ENCODE measurements at regions not wholly inside any gene's neighbourhood (a gene's known extent, or its start where the extent isn't known, plus 50 kb on each side); places are given as distances from the start of the nearest gene placed in this dataset.
A peak's percentile ranks its signal among the peaks of the same experiment; 100 is the strongest.
"Not testable (repeated sequence)": the region's sequence is repeated elsewhere in the genome, so short reads cannot be mapped to it uniquely, and the experiment has no call there.

DNA sequence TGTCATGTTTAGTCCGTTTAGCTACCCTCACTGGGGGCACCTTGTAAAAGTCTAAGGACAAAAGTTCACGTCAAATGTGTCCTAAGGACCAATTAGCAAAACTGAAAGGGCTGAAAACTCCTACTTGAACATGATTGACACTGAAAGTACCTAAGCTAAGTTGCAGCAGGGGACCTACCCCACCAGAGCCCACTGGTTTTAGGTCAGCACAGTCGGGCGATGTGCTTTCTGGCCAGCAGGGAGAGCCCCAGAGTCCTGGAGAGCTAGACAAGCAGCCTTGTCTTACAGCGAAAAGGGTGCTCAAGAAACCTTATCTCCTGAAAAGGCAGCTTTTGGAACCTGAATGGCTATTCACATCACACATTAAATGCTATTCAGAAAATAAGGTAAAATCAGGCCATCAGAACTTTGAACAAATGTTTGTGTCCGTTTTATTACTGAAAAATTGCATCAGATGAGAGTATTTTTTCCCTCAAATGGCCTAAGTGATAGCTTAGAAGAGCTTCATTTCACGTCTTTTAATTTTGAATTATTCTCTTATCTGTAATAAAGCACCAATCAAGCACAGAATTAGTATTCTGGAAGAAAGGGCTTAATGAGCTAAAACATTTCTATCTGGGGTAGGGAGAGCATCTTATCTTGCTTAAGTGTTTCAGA lies 52.2 kb upstream of the MKI67 start:
- Mint-ChIP-seq H3K4me1 (ENCODE audit: low read depth) (peaks cover 21% of the 10 kb centered on the region), H3K36me3 (ENCODE audit: insufficient read depth) (no peaks in the 10 kb centered on the region), H3K27me3 (ENCODE audit: low read depth) (no peaks in the 10 kb centered on the region), H3K4me3 (no peak overlapping the region), H3K9me3 (peaks cover 8% of the 10 kb centered on the region)
- peak; percentile 78 to 82 for ATAC-seq
- DNase-seq: peak; percentile 29

DNA sequence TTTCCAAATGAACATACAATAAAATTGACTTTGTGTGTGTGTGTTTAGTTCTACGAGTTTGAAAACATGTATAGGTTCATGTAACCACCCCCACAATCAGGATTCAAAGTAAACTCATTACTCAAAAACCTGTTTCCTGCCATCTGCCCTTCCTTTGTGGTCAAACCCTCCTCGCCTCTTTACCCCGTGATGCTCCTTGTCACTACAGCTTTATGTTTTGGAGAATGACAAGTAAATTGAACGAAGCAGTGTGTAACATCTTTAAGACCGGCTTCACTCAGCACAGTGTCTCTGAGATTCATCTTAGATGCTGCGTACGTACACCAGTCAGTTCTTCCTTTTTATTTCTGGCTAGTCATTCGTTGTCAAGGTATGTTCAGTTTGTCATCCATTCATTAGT lies 54.6 kb upstream of the MKI67 start:
- peaks cover 3% of the 10 kb centered on the region for H3K9me3 Mint-ChIP-seq
- H3K4me1 Mint-ChIP-seq (ENCODE audit: low read depth): peaks cover 23% of the 10 kb centered on the region
- H3K36me3 Mint-ChIP-seq (ENCODE audit: insufficient read depth): no peaks in the 10 kb centered on the region
- peak overlapping the region; percentile 75 for H3K4me3 Mint-ChIP-seq
- ATAC-seq (peak; percentile 87 to 89), DNase-seq (peak; percentile 6)
- no peaks in the 10 kb centered on the region for H3K27me3 Mint-ChIP-seq (ENCODE audit: low read depth)

DNA sequence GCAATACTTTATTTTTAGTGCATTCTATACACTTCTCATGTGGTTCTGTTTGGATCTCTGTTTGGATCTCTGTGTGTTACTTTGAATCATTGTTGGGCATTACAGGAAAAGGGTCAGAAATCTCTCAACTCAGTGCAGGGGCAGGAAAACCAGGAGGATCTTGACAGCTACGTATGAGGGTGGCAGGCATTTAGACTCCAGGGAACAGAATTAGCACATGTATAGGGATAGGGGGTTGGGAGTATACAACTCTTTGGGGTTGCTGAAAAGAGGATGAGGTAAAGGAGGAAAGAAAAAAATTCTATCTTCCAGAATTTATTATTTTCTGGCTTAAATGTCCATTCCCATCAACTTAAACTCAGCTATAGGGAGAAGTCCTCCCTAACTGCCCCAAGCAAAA lies 59.4 kb upstream of the MKI67 start:
- peaks cover 3% of the 10 kb centered on the region for H3K9me3 Mint-ChIP-seq
- peaks cover 34% of the 10 kb centered on the region for H3K4me1 Mint-ChIP-seq (ENCODE audit: low read depth)

DNA sequence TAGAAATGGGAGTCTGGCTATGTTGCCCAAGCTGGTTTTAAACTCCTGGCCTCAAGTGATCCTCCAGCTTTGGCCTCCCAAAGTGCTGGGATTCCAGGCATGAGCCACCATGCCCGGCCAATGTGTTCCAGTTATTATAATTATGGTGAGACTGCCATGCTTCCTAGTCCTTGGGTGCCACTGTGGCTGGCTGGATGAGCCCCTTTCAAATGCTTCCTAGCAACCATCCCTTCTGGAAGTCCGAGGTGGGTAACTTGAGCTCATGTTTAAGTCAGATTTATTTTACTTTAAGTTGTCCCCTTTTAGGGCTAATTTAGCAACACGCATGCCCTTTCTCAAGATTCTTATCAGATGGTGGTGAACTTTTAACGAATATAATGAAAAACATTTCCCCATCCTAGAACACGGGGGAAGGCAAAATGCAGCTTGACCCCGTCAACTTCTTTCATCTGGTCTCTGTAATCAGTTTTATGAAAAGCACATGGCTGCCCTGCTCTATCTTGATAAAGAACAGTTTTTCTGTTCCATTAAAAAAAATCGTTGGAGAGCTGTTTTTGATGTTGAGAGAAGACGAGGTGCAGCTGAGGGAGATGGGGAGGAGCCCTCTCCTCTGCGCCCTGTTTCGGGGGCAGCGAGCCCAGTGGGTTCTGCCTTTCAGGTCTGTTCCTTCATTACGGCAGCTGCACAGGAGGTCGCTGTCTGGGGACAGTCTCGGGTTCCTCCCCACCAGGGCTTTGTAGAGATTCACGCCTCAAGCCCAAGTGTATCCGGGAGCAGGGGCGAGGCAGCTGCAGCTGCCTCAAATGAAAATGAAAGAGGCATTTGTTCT lies 61.0 kb upstream of the MKI67 start:
- Mint-ChIP-seq H3K9me3 (peaks cover 3% of the 10 kb centered on the region), H3K4me3 (peak overlapping the region; percentile 81), H3K36me3 (ENCODE audit: insufficient read depth) (no peaks in the 10 kb centered on the region), H3K27me3 (ENCODE audit: low read depth) (no peaks in the 10 kb centered on the region), H3K4me1 (ENCODE audit: low read depth) (peaks cover 19% of the 10 kb centered on the region)
- ATAC-seq (peak; percentile 82 to 88), DNase-seq (peak; percentile 7)

More for the DNA sequence above, 59.4 kb upstream of the MKI67 start:
- ATAC-seq: no peak
- no peaks in the 10 kb centered on the region for H3K27me3 Mint-ChIP-seq (ENCODE audit: low read depth)
- H3K36me3 Mint-ChIP-seq (ENCODE audit: insufficient read depth): no peaks in the 10 kb centered on the region
- DNase-seq: no peak
- H3K4me3 Mint-ChIP-seq: no peak overlapping the region

DNA sequence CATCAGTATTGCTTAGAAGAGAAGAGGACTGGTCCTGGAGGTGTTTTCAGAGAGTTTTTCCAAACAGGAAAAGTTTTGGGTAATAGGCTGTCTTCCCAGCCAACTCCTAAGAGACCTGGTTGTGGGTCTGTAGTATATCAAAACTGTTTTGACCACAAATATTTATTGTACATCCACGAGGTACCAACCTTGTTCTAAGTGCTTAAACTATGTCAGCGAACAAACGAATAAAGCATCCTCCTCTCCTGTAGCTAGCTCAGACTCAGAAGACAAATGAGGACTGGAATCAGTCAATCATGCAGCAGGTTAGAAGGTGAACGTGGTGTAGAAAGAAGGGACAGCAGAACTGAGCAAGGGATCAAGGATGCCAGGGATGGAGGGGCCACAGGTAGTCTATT lies 61.6 kb upstream of the MKI67 start:
- ATAC-seq: peak; percentile 34 to 41
- Mint-ChIP-seq H3K4me3 (peak overlapping the region; percentile 81), H3K4me1 (ENCODE audit: low read depth) (peaks cover 19% of the 10 kb centered on the region), H3K36me3 (ENCODE audit: insufficient read depth) (no peaks in the 10 kb centered on the region), H3K27me3 (ENCODE audit: low read depth) (no peaks in the 10 kb centered on the region), H3K9me3 (peaks cover 3% of the 10 kb centered on the region)
- no peak for DNase-seq

DNA sequence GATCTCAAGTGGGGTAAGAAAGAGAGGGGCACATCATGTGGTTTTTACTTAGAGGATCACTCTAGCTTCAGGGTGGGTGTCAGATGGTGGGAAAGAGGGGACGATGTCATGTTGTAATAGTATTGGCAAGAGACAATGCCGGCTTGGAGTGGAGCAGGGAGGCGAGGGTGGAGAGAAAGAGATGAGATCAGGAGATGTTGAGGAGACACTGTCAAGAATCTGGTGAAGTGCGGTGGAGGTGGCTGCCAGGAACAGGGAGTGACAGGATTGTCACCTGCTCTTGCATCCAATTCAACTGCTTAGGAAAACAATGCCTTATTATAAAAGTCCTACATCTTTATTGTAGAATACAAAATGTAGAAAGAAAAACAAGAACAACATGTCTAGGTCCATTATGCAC lies 63.0 kb upstream of the MKI67 start:
- Mint-ChIP-seq H3K36me3 (ENCODE audit: insufficient read depth) (no peaks in the 10 kb centered on the region), H3K4me1 (ENCODE audit: low read depth) (peaks cover 19% of the 10 kb centered on the region), H3K9me3 (no peaks in the 10 kb centered on the region), H3K4me3 (no peak overlapping the region), H3K27me3 (ENCODE audit: low read depth) (no peaks in the 10 kb centered on the region)
- ATAC-seq: no peak
- no peak for DNase-seq

DNA sequence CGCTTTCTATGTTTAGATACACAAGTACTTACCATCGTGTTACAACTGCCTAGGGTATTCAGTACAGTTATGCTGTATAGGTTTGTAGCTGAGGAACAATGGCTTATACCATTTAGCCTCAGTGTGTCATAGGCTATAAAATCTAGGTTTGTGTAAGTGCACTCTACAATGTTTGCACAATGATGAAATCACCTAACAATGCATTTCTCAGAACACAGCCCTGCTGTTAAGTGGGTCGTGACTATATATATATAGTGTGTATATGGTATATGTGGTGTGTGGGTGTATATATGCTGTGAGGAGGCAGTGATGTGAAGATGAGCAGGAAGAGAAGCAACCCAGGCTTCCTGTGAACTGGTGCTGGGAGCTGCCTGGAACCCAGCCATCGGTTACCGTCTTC lies 65.6 kb upstream of the MKI67 start:
- Mint-ChIP-seq H3K9me3 (no peaks in the 10 kb centered on the region), H3K36me3 (ENCODE audit: insufficient read depth) (no peaks in the 10 kb centered on the region), H3K4me1 (ENCODE audit: low read depth) (peaks cover 16% of the 10 kb centered on the region), H3K27me3 (ENCODE audit: low read depth) (peaks cover 2% of the 10 kb centered on the region), H3K4me3 (no peak overlapping the region)
- DNase-seq (no peak), ATAC-seq (no peak)

DNA sequence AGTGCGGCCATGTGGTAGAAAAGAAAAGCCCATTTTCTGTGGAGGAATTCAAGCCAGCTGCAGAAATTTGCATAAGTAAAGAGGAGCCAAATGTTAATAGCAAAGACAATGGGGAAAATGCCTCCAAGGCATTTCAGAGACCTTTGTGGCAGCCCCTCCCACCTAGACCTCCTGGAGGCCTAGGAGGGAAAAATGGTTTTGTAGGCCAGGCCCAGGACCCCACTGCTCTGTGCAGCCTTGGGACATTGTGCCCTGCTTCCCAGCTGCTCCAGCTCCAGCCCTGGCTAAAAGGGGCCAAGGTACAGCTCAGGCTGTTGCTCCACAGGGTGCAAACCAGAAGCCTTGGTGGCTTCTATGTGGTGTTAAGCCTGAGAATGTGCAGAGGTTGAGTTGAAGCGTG lies 75.6 kb upstream of the MKI67 start:
- not testable (repeated sequence) for H3K4me3 Mint-ChIP-seq; H3K27me3 Mint-ChIP-seq (ENCODE audit: low read depth); H3K36me3 Mint-ChIP-seq (ENCODE audit: insufficient read depth); DNase-seq; ATAC-seq; H3K4me1 Mint-ChIP-seq (ENCODE audit: low read depth)
- peaks cover 18% of the 10 kb centered on the region for H3K9me3 Mint-ChIP-seq

DNA sequence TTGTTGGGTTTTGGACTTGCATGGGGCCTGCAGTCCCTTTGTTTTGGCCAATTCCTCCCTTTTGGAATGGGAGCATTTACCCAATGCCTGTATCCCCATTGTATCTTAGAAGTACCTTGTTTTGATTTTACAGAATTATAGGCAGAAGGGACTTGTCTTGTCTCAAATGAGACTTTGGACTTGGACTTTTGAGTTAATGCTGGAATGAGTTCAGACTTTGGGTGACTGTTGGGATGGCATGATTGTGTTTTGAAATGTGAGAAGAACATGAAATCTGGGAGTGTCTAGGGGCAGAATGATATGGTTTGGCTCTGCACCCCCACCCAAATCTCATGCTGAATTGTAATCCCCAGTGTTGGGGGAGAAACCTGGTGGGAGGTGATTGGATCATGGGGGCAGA lies 76.8 kb upstream of the MKI67 start:
- Mint-ChIP-seq H3K9me3 (peaks cover 18% of the 10 kb centered on the region), H3K27me3 (ENCODE audit: low read depth) (peaks cover 10% of the 10 kb centered on the region), H3K4me1 (ENCODE audit: low read depth) (no peaks in the 10 kb centered on the region), H3K36me3 (ENCODE audit: insufficient read depth) (peaks cover 5% of the 10 kb centered on the region), H3K4me3 (no peak overlapping the region)
- DNase-seq: no peak
- no peak for ATAC-seq

DNA sequence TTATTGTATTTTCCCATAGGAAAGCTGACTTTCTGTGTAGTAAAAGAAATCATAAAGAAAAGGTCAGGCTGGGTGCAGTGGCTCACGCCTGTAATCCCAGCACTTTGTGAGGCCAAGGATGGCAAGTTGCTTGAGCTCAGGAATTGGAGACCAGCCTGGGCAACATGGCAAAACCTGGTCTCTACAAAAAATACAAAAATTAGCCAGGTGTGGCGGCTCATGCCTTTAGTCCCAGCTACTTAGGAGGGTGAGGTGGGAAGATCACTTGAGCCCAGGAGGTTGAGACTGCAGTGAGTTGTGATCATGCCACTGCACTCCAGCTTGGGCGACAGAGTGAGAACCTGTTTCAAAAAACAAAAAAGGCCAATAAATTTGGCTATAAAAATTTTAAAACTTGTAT lies 79.4 kb upstream of the MKI67 start:
- H3K36me3 Mint-ChIP-seq (ENCODE audit: insufficient read depth); ATAC-seq; H3K4me1 Mint-ChIP-seq (ENCODE audit: low read depth); DNase-seq; H3K4me3 Mint-ChIP-seq; H3K27me3 Mint-ChIP-seq (ENCODE audit: low read depth): not testable (repeated sequence)
- H3K9me3 Mint-ChIP-seq: peaks cover 16% of the 10 kb centered on the region

DNA sequence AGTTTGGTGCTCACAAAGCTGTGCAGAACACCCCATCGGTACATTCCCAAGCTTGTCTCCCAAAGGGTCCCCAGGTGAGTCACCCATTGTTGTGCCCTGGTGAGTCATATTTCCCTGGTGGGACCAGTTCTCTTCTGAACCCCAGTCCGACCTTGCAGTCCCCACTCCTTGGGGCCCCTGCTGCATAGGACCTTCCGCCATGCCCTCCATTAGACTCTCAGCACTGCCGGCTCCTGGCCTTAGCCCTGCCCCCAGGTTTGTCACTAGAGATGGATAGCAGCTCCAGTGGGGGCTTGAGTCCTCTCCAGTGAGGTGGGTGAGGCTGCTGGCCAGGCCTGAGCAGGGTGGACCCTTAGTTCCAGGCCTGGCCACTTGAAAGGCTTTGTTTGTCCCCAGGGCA lies 80.5 kb upstream of the MKI67 start:
- H3K4me3 Mint-ChIP-seq: no peak overlapping the region
- ATAC-seq (no peak), DNase-seq (no peak)
- H3K9me3 Mint-ChIP-seq: peaks cover 7% of the 10 kb centered on the region
- H3K4me1 Mint-ChIP-seq (ENCODE audit: low read depth): peaks cover 9% of the 10 kb centered on the region
- no peaks in the 10 kb centered on the region for H3K36me3 Mint-ChIP-seq (ENCODE audit: insufficient read depth)
- H3K27me3 Mint-ChIP-seq (ENCODE audit: low read depth): peaks cover 4% of the 10 kb centered on the region

DNA sequence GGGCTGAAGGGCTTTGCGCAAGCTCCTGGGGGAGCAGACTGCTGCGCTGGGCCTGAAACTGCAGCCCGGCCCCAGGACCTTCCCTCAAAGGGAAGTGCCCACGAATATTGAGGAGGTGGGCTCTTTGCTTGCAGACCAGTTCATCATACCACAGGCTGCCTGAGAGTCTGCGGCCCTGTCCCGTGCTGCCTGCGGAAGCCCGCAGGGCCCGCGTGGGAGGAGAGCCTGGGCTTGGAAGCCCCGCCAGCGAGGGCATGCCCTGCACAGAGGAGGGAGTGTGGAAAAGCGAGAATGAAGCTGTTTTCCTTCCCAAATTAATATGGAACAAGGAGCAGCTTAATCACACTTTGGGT lies 83.6 kb upstream of the MKI67 start:
- ATAC-seq (no peak), DNase-seq (no peak)
- H3K27me3 Mint-ChIP-seq (ENCODE audit: low read depth): peaks cover 2% of the 10 kb centered on the region
- no peaks in the 10 kb centered on the region for H3K36me3 Mint-ChIP-seq (ENCODE audit: insufficient read depth)
- H3K4me1 Mint-ChIP-seq (ENCODE audit: low read depth): peaks cover 11% of the 10 kb centered on the region
- H3K9me3 Mint-ChIP-seq: no peaks in the 10 kb centered on the region
- H3K4me3 Mint-ChIP-seq: peak overlapping the region; percentile 76

DNA sequence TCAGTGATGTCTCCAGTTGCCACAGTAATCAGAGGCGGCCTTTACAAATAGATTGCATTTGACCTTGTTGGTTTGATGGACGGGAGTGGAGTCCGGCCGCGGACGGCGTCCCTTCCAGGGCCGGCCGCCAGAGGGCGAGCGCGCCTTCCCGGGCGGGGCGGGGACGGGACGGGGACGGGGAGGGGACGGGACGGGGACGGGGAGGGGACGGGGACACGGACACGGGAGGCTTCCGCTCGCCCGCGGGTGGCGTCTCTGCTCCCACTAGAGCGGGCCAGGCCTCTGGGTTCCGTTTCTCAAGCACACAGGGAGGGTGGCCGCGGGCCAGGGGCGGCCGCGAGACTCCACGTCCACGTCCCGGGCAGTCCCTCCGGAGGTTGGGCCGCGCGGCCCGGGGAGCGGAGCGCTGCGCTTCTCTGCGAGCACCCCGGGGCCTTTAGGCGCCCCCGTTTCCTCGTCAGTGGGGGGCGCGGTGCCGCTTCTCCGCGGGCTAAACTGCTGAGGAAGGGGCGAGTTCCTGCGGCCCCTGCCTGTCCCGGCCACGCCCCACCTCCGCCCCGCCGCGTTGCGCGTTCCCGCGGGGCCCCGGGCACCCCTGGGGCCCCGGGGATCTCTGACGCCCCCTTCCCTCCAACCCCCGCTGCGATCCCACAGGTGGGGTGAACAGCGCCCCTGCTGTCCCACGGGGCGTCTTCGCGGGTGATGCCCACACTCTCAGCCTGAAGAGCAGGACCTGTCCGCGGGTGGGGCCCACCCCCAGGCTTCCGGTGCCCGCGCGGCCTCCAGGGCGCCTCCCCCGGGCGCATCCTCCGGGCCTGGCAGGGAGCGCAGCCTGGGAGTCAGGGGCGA lies 84.2 kb upstream of the MKI67 start:
- Mint-ChIP-seq H3K9me3 (no peaks in the 10 kb centered on the region), H3K4me1 (ENCODE audit: low read depth) (peaks cover 11% of the 10 kb centered on the region), H3K27me3 (ENCODE audit: low read depth) (peaks cover 2% of the 10 kb centered on the region), H3K36me3 (ENCODE audit: insufficient read depth) (no peaks in the 10 kb centered on the region), H3K4me3 (peak overlapping the region; percentile 76)
- peak; percentile 75 to 78 for ATAC-seq
- DNase-seq: peak; percentile 70

DNA sequence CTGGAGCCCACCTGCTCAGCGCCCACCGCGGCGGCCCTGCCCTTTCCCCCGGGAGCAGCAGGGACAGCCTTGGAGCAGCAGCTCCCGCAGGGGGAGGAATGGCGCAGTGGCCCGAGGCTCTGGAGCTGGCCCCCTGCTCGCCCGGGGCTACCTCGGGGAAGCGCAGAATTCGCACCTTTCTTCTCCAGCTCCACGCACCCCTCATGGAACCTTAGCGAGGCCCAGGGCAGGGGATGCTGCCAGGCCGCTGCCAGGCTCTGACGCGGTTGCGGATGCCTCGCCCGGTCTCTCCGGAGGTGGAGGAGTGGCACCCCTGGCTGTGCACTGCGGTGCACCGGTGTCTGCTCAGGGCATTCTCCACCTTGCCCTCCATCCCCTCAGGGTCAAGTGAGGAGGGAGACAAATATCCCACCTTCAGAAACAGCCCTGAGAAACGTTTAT lies 84.9 kb upstream of the MKI67 start:
- H3K4me3 Mint-ChIP-seq: peak overlapping the region; percentile 79
- no peak for DNase-seq

More for the DNA sequence above, 84.9 kb upstream of the MKI67 start:
- ATAC-seq: no peak
- Mint-ChIP-seq H3K27me3 (ENCODE audit: low read depth) (no peaks in the 10 kb centered on the region), H3K4me1 (ENCODE audit: low read depth) (peaks cover 11% of the 10 kb centered on the region), H3K36me3 (ENCODE audit: insufficient read depth) (no peaks in the 10 kb centered on the region), H3K9me3 (no peaks in the 10 kb centered on the region)
